ENCODE measurements at regions not wholly inside any gene's neighbourhood (a gene's known extent, or its start where the extent isn't known, plus 50 kb on each side); places are given as distances from the start of the nearest gene placed in this dataset.
A peak's percentile ranks its signal among the peaks of the same experiment; 100 is the strongest.
"Not testable (repeated sequence)": the region's sequence is repeated elsewhere in the genome, so short reads cannot be mapped to it uniquely, and the experiment has no call there.

DNA sequence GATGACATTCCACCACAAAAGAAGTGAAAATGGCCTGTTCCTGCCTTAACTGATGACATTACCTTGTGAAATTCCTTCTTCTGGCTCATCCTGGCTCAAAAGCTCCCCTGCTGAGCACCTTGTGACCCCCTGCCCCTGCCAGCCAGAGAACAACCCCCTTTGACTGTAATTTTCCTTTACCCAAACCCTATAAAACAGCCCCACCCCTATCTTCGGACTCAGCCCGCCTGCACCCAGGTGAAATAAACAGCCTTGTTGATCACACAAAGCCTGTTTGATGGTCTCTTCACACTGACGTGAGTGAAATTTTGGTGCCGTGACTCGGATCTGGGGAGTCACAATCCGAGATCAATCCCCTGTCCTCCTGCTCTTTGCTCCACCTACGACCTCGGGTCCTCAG lies 101.0 kb upstream of the GRIN2A start:
- H3K27me3 Mint-ChIP-seq; H3K9me3 Mint-ChIP-seq; ATAC-seq (replicated peaks); DNase-seq; H3K36me3 Mint-ChIP-seq (ENCODE audit: insufficient read depth); H3K4me1 Mint-ChIP-seq (ENCODE audit: low read depth in 2 of 2); H3K4me3 Mint-ChIP-seq: not testable (repeated sequence)
- H3K27ac Mint-ChIP-seq = peak overlapping the region in 1 of 2 donors; percentile 32

GRCh38 chr16:10290467-10291105 lies 95.3 kb upstream of the ATF7IP2 start:
- H3K36me3 Mint-ChIP-seq (ENCODE audit: insufficient read depth); H3K27ac Mint-ChIP-seq; H3K4me3 Mint-ChIP-seq; H3K4me1 Mint-ChIP-seq (ENCODE audit: low read depth in 2 of 2); DNase-seq; ATAC-seq (replicated peaks): not testable (repeated sequence)
- Mint-ChIP-seq H3K27me3 (peaks cover 44 to 51% of the 10 kb centered on the region in 2 donors), H3K9me3 (peaks cover 15% of the 10 kb centered on the region in 2 donors)

DNA sequence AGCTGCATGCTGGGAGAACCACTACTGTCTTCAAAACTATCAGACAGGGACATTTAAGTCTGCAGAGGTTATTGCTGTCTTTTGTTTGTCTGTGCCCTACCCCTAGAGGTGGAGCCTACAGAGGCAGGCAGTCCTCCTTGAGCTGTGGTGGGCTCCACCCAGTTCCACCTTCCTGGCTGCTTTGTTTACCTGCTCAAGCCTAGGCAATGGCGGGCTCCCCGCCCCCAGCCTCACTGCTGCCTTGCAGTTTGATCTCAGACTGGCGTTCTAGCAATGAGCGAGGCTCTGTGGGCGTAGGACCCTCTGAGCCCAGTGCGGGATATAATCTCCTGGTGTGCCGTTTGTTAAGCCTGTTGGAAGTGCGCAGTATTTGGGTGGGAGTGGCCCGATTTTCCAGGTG lies 93.7 kb upstream of the ATF7IP2 start:
- peaks cover 15% of the 10 kb centered on the region in 2 donors for H3K9me3 Mint-ChIP-seq
- not testable (repeated sequence) for H3K4me1 Mint-ChIP-seq (ENCODE audit: low read depth in 2 of 2); H3K27ac Mint-ChIP-seq; ATAC-seq (replicated peaks); H3K36me3 Mint-ChIP-seq (ENCODE audit: insufficient read depth); DNase-seq; H3K4me3 Mint-ChIP-seq
- H3K27me3 Mint-ChIP-seq = peaks cover 44 to 51% of the 10 kb centered on the region in 2 donors

DNA sequence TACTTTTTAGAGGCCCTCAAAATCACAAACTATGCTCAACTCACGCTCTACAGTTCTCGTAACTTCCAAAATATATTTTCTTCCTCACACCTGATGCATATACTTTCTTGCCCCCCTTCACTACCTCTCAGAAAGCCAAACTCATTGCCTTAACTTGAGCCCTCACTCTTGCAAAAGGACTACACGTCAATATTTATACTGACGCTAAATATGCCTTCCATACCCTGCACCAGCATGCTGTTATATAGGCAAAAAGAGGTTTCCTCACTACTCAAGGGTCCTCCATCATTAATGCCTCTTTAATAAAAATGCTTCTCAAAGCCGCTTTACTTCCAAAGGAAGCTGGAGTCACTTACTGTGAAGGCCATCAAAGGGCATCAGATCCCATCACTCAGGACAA lies 92.9 kb upstream of the ATF7IP2 start:
- Mint-ChIP-seq H3K9me3 (peaks cover 15% of the 10 kb centered on the region in 2 donors), H3K27me3 (peaks cover 44 to 51% of the 10 kb centered on the region in 2 donors)
- H3K4me3 Mint-ChIP-seq; DNase-seq; H3K27ac Mint-ChIP-seq; ATAC-seq (replicated peaks); H3K36me3 Mint-ChIP-seq (ENCODE audit: insufficient read depth); H3K4me1 Mint-ChIP-seq (ENCODE audit: low read depth in 2 of 2): not testable (repeated sequence)

DNA sequence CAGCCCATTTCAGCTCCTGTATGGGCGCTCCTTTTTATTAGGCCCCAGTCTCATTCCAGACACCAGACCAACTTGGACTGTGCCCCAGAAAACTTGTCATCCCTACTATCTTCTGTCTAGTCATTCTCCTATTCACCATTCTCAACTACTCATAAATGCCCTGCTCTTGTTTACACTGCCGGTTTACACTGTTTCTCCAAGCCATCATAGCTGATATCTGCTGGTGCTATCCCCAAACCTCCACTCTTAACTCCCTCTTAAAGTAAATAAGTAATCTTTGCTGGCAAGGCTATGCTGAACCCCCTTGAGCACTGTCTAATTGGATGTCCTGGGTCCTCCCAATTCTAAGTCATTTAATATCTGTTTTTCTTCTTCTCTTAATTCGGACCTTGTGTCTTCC lies 91.7 kb upstream of the ATF7IP2 start:
- not testable (repeated sequence) for H3K27ac Mint-ChIP-seq; H3K4me1 Mint-ChIP-seq (ENCODE audit: low read depth in 2 of 2); ATAC-seq (replicated peaks); H3K4me3 Mint-ChIP-seq; DNase-seq; H3K36me3 Mint-ChIP-seq (ENCODE audit: insufficient read depth)
- H3K9me3 Mint-ChIP-seq = peaks cover 15% of the 10 kb centered on the region in 2 donors
- peaks cover 44 to 51% of the 10 kb centered on the region in 2 donors for H3K27me3 Mint-ChIP-seq

GRCh38 chr16:10296956-10297340 lies 88.9 kb upstream of the ATF7IP2 start:
- Mint-ChIP-seq H3K36me3 (ENCODE audit: insufficient read depth) (peaks cover 3% of the 10 kb centered on the region), H3K27me3 (peaks cover 20 to 30% of the 10 kb centered on the region in 2 donors), H3K9me3 (peaks cover 9 to 15% of the 10 kb centered on the region in 2 donors), H3K4me1 (ENCODE audit: low read depth in 2 of 2) (no peaks in the 10 kb centered on the region), H3K4me3 (no peak overlapping the region), H3K27ac (no peak overlapping the region)
- no peak for DNase-seq
- no peak for ATAC-seq (replicated peaks)

GRCh38 chr16:10297341-10298006 lies 88.4 kb upstream of the ATF7IP2 start:
- no peaks in the 10 kb centered on the region for H3K4me1 Mint-ChIP-seq (ENCODE audit: low read depth in 2 of 2)
- H3K36me3 Mint-ChIP-seq (ENCODE audit: insufficient read depth) = peaks cover 3% of the 10 kb centered on the region
- DNase-seq (no peak), ATAC-seq (replicated peaks) (peak; percentile 46)
- peaks cover 18 to 28% of the 10 kb centered on the region in 2 donors for H3K27me3 Mint-ChIP-seq
- H3K27ac Mint-ChIP-seq = no peak overlapping the region
- peaks cover 9 to 15% of the 10 kb centered on the region in 2 donors for H3K9me3 Mint-ChIP-seq
- no peak overlapping the region for H3K4me3 Mint-ChIP-seq

- H3K27me3 Mint-ChIP-seq = no peaks in the 10 kb centered on the region
- H3K9me3 Mint-ChIP-seq = no peaks in the 10 kb centered on the region
- H3K4me1 Mint-ChIP-seq (ENCODE audit: low read depth in 2 of 2) = no peaks in the 10 kb centered on the region
- DNase-seq (no peak), ATAC-seq (replicated peaks) (no peak)
- H3K36me3 Mint-ChIP-seq (ENCODE audit: insufficient read depth) = peaks cover 3% of the 10 kb centered on the region
- H3K4me3 Mint-ChIP-seq = no peak overlapping the region
- no peak overlapping the region for H3K27ac Mint-ChIP-seq
These were observed 85.0 kb upstream of the ATF7IP2 start for GRCh38 chr16:10300905-10301304.

DNA sequence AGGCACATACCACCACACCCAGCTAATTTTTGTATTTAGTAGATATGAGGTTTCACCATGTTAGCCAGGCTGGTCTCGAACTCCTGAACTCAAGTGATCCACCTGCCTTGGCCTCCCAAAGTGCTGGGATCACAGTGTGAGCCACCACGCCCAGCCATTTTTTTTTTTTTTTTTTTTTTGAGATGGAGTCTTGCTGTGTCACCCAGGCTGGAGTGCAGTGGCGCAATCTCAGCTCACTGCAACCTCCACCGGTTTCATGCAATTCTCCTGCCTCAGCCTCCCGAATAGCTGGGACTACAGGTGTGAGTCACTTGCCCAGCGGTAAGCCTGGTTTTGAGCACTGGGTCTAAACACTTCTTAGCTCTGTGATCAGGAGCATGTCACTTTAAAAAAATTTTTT lies 84.3 kb upstream of the ATF7IP2 start:
- not testable (repeated sequence) for H3K4me3 Mint-ChIP-seq; H3K27me3 Mint-ChIP-seq; DNase-seq; H3K4me1 Mint-ChIP-seq (ENCODE audit: low read depth in 2 of 2); H3K9me3 Mint-ChIP-seq; ATAC-seq (replicated peaks); H3K27ac Mint-ChIP-seq; H3K36me3 Mint-ChIP-seq (ENCODE audit: insufficient read depth)

DNA sequence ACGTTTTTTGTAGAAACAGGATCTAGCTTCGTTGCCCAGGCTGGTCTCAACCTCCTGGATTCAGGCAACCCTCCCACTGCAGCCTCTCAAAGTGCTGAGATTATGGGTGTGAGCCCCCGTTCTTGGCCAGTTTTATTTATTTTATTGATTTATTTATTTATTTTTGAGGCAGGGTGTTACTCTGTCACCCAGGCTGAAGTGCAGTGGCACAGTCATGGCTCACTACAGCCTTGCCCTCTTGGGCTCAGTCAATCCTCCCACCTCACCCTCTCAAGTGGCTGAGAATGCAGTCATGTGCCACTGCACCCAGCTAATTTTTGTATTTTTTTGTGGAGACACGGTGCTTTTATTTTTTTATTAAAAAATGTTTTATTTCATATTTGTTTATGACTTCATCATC lies 79.9 kb upstream of the ATF7IP2 start:
- Mint-ChIP-seq H3K9me3 (no peaks in the 10 kb centered on the region), H3K27me3 (no peaks in the 10 kb centered on the region), H3K4me3 (no peak overlapping the region), H3K36me3 (ENCODE audit: insufficient read depth) (peaks cover 3% of the 10 kb centered on the region), H3K27ac (no peak overlapping the region), H3K4me1 (ENCODE audit: low read depth in 2 of 2) (no peaks in the 10 kb centered on the region)
- ATAC-seq (replicated peaks) = no peak
- DNase-seq = no peak

GRCh38 chr16:10308305-10309193 lies 77.3 kb upstream of the ATF7IP2 start:
- Mint-ChIP-seq H3K4me1 (ENCODE audit: low read depth in 2 of 2) (no peaks in the 10 kb centered on the region), H3K36me3 (ENCODE audit: insufficient read depth) (peaks cover 3% of the 10 kb centered on the region), H3K27ac (peak overlapping the region in 1 of 2 donors; percentile 7), H3K4me3 (no peak overlapping the region), H3K27me3 (no peaks in the 10 kb centered on the region), H3K9me3 (no peaks in the 10 kb centered on the region)
- DNase-seq (no peak), ATAC-seq (replicated peaks) (no peak)

- H3K4me1 Mint-ChIP-seq (ENCODE audit: low read depth in 2 of 2) = no peaks in the 10 kb centered on the region
- H3K36me3 Mint-ChIP-seq (ENCODE audit: insufficient read depth) = peaks cover 3% of the 10 kb centered on the region
- no peak for DNase-seq
- no peak for ATAC-seq (replicated peaks)
- H3K27ac Mint-ChIP-seq = peak overlapping the region in 1 of 2 donors; percentile 7
- H3K27me3 Mint-ChIP-seq = no peaks in the 10 kb centered on the region
- no peaks in the 10 kb centered on the region for H3K9me3 Mint-ChIP-seq
- no peak overlapping the region for H3K4me3 Mint-ChIP-seq
These were observed 76.5 kb upstream of the ATF7IP2 start for GRCh38 chr16:10309271-10309932.

DNA sequence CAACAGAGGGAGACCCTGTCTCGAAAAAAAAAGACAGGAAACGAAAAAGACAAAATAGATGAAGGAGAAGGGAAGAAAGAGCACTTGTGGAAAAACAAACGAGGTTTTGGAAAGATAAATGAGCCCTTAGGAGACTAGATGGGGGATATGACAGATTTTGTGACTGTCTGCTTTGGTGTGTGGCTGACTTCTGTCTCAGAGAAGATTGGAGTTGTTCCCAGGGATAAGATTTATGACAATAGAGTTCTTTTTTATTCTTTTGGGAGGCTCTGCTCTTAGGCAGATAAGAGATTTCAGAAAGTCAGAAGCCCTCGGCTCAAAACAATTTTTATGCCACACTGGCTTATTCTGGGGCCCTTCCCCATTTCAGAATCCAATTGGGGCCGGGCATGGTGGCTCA lies 73.9 kb upstream of the ATF7IP2 start:
- Mint-ChIP-seq H3K4me3 (no peak overlapping the region), H3K4me1 (ENCODE audit: low read depth in 2 of 2) (peaks cover 3 to 4% of the 10 kb centered on the region in 2 donors), H3K36me3 (ENCODE audit: insufficient read depth) (no peaks in the 10 kb centered on the region), H3K9me3 (no peaks in the 10 kb centered on the region), H3K27me3 (no peaks in the 10 kb centered on the region), H3K27ac (peak overlapping the region in 1 of 2 donors; percentile 29)
- no peak for DNase-seq
- no peak for ATAC-seq (replicated peaks)

Measured in effector memory CD8-positive, alpha-beta T cell (primary cell).